ENCODE measurements at regions not wholly inside any gene's neighbourhood (a gene's known extent, or its start where the extent isn't known, plus 50 kb on each side); places are given as distances from the start of the nearest gene placed in this dataset.

- no peak overlapping the region for H3K27ac ChIP-seq
- H3K27me3 ChIP-seq = no peaks in the 10 kb centered on the region
- in situ Hi-C loops (cut with MboI; ENCODE audit: low sequenced_read_pairs in 4 of 4) (loop anchor here in 1 of 4 donors (25.0 kb wide), 1 partner anchor 292 kb away; no protein-coding TSS in a partner anchor), intact Hi-C loops (cut with DNase I; ENCODE audit: low total_unique reads) (loop anchor here (1.0 to 10.0 kb wide), 3 partner anchors 132 to 294 kb away; no protein-coding TSS in a partner anchor)
- no peaks in the 10 kb centered on the region for H3K36me3 ChIP-seq
- H3K4me1 ChIP-seq = peaks cover 7 to 10% of the 10 kb centered on the region in 2 donors
- ATAC-seq = peak; percentile 51 to 70
- H3K4me3 ChIP-seq = no peak overlapping the region
- peak; percentile 93 to 100 (median 99) for TF ChIP-seq CTCF (IDR thresholded peaks at IDR 0.05 in 4 of 5, conservative IDR thresholded peaks at IDR 0.05 in 1 of 5)
- TF ChIP-seq POLR2A (IDR thresholded peaks at IDR 0.05) = no peak
- no peaks in the 10 kb centered on the region for H3K9me3 ChIP-seq
- no peak for DNase-seq
Observed at GRCh38 chr16:85420501-85421337, 192.4 kb upstream of the GSE1 start.

DNA sequence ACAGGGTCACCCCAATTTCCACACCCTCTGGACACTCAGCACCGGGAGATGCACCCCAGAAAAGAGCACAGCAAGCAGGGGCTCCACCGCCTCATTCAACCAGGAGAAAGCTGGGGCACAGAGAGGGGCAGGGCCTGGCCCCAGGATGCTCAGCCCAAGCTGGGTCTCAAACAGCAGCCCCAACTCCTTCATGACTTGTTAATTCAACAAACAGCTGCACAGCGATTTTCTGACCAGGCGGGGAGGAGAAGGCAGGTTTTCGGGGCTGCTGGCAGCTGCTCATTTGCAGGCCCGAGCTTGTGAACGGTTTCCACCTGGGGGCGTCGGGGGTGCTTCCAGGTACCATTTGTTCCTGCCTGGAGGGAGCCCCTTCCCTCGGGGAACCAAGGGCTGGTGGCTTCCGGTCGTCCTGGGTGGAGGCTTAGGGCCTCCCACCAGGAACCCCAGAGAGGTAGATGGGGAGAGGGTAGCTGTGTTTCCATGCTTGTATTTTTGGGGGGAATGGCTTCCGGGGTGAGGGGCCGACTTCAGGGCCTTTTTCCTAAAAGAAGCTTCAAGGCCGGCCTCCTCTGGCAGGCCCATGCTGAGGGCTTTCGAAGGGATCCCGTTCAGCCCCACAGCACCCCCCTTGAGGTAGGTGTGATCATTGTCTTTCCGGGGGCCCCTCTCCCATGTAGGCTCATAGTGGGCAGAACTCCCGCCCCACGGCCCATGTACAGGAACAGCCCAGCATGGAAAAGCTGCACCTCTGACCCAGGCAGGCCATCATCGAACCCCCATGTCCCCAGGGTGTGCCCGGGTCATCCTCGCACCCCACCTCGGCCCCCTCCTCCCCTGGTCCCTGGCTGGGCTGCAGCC, 191.6 kb upstream of the GSE1 start:
- H3K36me3 ChIP-seq = no peaks in the 10 kb centered on the region
- no peak overlapping the region for H3K4me3 ChIP-seq
- in situ Hi-C loops (cut with MboI; ENCODE audit: low sequenced_read_pairs in 4 of 4) = loop anchor here in 1 of 4 donors (25.0 kb wide), 1 partner anchor 291 kb away; no protein-coding TSS in a partner anchor
- H3K27me3 ChIP-seq = no peaks in the 10 kb centered on the region
- no peak for TF ChIP-seq CTCF (IDR thresholded peaks at IDR 0.05 in 4 of 5, conservative IDR thresholded peaks at IDR 0.05 in 1 of 5)
- no peak for TF ChIP-seq POLR2A (IDR thresholded peaks at IDR 0.05)
- ATAC-seq (no peak), DNase-seq (no peak)
- no peaks in the 10 kb centered on the region for H3K9me3 ChIP-seq
- no peak overlapping the region for H3K27ac ChIP-seq
- peaks cover 0 to 5% of the 10 kb centered on the region in 2 donors for H3K4me1 ChIP-seq
- intact Hi-C loops (cut with DNase I; ENCODE audit: low total_unique reads) = loop anchor here (2.0 to 10.0 kb wide), 2 partner anchors 131 to 293 kb away; no protein-coding TSS in a partner anchor

- no peak overlapping the region for H3K27ac ChIP-seq
- no peaks in the 10 kb centered on the region for H3K9me3 ChIP-seq
- H3K4me1 ChIP-seq = peaks cover 0 to 5% of the 10 kb centered on the region in 2 donors
- no peak for DNase-seq
- intact Hi-C loops (cut with DNase I; ENCODE audit: low total_unique reads) = loop anchor here (10.0 kb wide), 1 partner anchor 293 kb away; no protein-coding TSS in a partner anchor
- H3K36me3 ChIP-seq = no peaks in the 10 kb centered on the region
- H3K27me3 ChIP-seq = no peaks in the 10 kb centered on the region
- TF ChIP-seq CTCF (IDR thresholded peaks at IDR 0.05 in 4 of 5, conservative IDR thresholded peaks at IDR 0.05 in 1 of 5) (no peak), POLR2A (IDR thresholded peaks at IDR 0.05) (no peak)
- no peak overlapping the region for H3K4me3 ChIP-seq
- in situ Hi-C loops (cut with MboI; ENCODE audit: low sequenced_read_pairs in 4 of 4) = loop anchor here in 1 of 4 donors (25.0 kb wide), 1 partner anchor 290 kb away; no protein-coding TSS in a partner anchor
- no peak for ATAC-seq
Observed at GRCh38 chr16:85422196-85422631, 190.9 kb upstream of the GSE1 start.

DNA sequence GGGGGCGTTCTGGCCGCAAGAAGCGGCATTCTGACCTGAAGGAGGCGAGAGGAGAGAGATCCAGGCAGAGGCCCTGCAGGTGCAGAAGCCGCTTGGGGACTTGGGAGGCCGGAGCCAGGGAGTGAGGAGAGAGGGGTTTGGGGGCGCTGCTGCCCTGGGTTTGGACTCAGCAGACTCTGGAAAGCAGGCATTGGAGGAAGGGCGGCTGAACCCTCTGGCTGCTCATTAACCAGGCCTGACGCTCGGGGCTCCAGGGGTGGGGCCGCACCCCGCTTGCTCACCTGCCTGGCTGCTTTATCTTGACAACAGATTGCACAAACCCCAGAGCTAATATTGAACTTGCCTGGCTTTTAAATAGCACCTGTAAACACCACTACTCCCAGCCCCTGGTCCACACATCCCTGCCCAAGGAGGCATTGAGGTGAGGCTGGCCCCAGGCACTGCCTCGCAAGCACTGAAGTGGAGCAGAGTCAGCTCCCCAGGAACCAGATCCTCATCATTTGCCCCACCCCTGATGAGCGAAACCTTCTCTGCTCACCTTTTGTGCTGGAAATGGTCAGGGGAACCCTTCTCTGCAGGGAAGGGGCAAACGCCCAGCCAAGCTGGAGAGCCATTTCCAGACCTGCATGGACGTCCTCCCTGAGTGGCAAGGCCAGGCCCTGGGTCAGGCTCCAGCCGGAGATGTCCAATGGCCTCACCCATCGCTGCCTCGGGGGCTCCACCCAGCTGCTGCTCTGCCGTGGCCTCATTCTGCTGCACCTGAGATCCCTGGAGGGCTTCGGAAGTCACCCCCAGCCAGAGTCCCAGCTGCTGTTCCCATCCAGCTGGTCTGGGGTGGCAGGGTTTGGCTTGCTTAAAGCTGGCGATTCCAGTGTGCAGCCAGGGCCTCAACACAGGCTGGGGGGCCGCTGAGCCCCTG, 190.2 kb upstream of the GSE1 start:
- intact Hi-C loops (cut with DNase I; ENCODE audit: low total_unique reads) = loop anchor here (10.0 kb wide), 1 partner anchor 292 kb away; no protein-coding TSS in a partner anchor
- H3K9me3 ChIP-seq = no peaks in the 10 kb centered on the region
- ATAC-seq (no peak), DNase-seq (peak in 1 of 2 donors; percentile 8)
- H3K4me1 ChIP-seq = peaks cover 0 to 5% of the 10 kb centered on the region in 2 donors
- no peaks in the 10 kb centered on the region for H3K36me3 ChIP-seq
- TF ChIP-seq CTCF (IDR thresholded peaks at IDR 0.05 in 4 of 5, conservative IDR thresholded peaks at IDR 0.05 in 1 of 5) (no peak), POLR2A (IDR thresholded peaks at IDR 0.05) (no peak)
- no peaks in the 10 kb centered on the region for H3K27me3 ChIP-seq
- no peak overlapping the region for H3K27ac ChIP-seq
- no peak overlapping the region for H3K4me3 ChIP-seq
- in situ Hi-C loops (cut with MboI; ENCODE audit: low sequenced_read_pairs in 4 of 4) = loop anchor here in 1 of 4 donors (25.0 kb wide), 1 partner anchor 289 kb away; no protein-coding TSS in a partner anchor
